PFSK-1 (cell line): ENCODE measurements at regions not wholly inside any gene's neighbourhood (a gene's known extent, or its start where the extent isn't known, plus 50 kb on each side); places are given as distances from the start of the nearest gene placed in this dataset.

Experiments
- FOXP2 ChIP-seq: optimal IDR thresholded peaks from 2 replicates; pipeline ENCODE3; 2011; ENCODE audit warnings: borderline replicate concordance, control low read depth, inconsistent platforms; ENCODE audit not compliant: insufficient read depth; ENCODE audit errors: extremely low read length, extremely low read depth
- POLR2AphosphoS5 ChIP-seq: IDR thresholded peaks from 2 replicates; pipeline ENCODE4 v1.6.1; 2012; ENCODE audit warnings: low read depth, mild to moderate bottlenecking, control low read depth, low read length, moderate library complexity
- REST ChIP-seq, 2 experiments: IDR thresholded peaks; 2 replicates each; pipeline versions ENCODE4 v1.6.1 to v1.8.0; 2011 to 2012; ENCODE audit warnings: low read depth in 2 of 2, low read length in 2 of 2, control low read depth in 1 of 2, inconsistent platforms in 1 of 2, mild to moderate bottlenecking in 1 of 2, moderate library complexity in 1 of 2; ENCODE audit not compliant: insufficient read depth in 1 of 2
- SIN3A ChIP-seq: IDR thresholded peaks from 2 replicates; pipeline ENCODE4 v1.6.1; 2012; ENCODE audit warnings: mild to moderate bottlenecking, low read length, moderate library complexity, borderline replicate concordance; ENCODE audit not compliant: insufficient read depth
- TAF1 ChIP-seq: IDR thresholded peaks from 2 replicates; pipeline ENCODE4 v1.6.1; 2012; ENCODE audit warnings: low read length, control low read depth, borderline replicate concordance; ENCODE audit not compliant: insufficient read depth

GRCh38 chr3:124621498-124621897 is 108.8 kb upstream of the UMPS start:
- TF ChIP-seq SIN3A: no peak
- no peak for TF ChIP-seq POLR2AphosphoS5
- no peak for TF ChIP-seq REST (IDR thresholded peaks at IDR 0.05; ENCODE audit: insufficient read depth in 1 of 2, low read depth in 2 of 2, low read length in 2 of 2)
- TF ChIP-seq FOXP2: no peak
- no peak for TF ChIP-seq TAF1

GRCh38 chr3:124625074-124625473 is 105.2 kb upstream of the UMPS start:
- TF ChIP-seq POLR2AphosphoS5 (no peak), TAF1 (no peak), REST (IDR thresholded peaks at IDR 0.05; ENCODE audit: insufficient read depth in 1 of 2, low read depth in 2 of 2, low read length in 2 of 2) (no peak), FOXP2 (no peak), SIN3A (no peak)

GRCh38 chr3:124627501-124627908 is 102.7 kb upstream of the UMPS start:
- TF ChIP-seq POLR2AphosphoS5 (no peak), FOXP2 (no peak), SIN3A (no peak), TAF1 (no peak), REST (IDR thresholded peaks at IDR 0.05; ENCODE audit: insufficient read depth in 1 of 2, low read depth in 2 of 2, low read length in 2 of 2) (no peak)

GRCh38 chr3:124628863-124629262 is 101.4 kb upstream of the UMPS start:
- no peak for TF ChIP-seq POLR2AphosphoS5
- TF ChIP-seq FOXP2: no peak
- TF ChIP-seq SIN3A: no peak
- TF ChIP-seq TAF1: no peak
- no peak for TF ChIP-seq REST (IDR thresholded peaks at IDR 0.05; ENCODE audit: insufficient read depth in 1 of 2, low read depth in 2 of 2, low read length in 2 of 2)

- TF ChIP-seq FOXP2: no peak
- no peak for TF ChIP-seq SIN3A
- no peak for TF ChIP-seq POLR2AphosphoS5
- TF ChIP-seq TAF1: no peak
- TF ChIP-seq REST (IDR thresholded peaks at IDR 0.05; ENCODE audit: insufficient read depth in 1 of 2, low read depth in 2 of 2, low read length in 2 of 2): no peak
Observed at GRCh38 chr3:124629497-124629896, 100.8 kb upstream of the UMPS start.
